GM11168 (cell line): ENCODE measurements at regions not wholly inside any gene's neighbourhood (a gene's known extent, or its start where the extent isn't known, plus 50 kb on each side); places are given as distances from the start of the nearest gene placed in this dataset.
"Not testable (repeated sequence)": the region's sequence is repeated elsewhere in the genome, so short reads cannot be mapped to it uniquely, and the experiment has no call there.

Experiments used
- in situ Hi-C: fragments of 300-500 bp; cut with MboI; formaldehyde crosslinking; loops from one replicate; pipeline ENCODE4 v1.12.0; 2022; ENCODE audit warnings: low sequenced_read_pairs; ENCODE audit not compliant: unreplicated experiment

GRCh38 chrX:79026742-79027141 lies 81.6 kb downstream of the P2RY10 start:
- in situ Hi-C loops: not testable (repeated sequence)

GRCh38 chrX:79035421-79035820 lies 90.2 kb downstream of the P2RY10 start:
- in situ Hi-C loops: no loop called here

GRCh38 chrX:79036157-79036880 lies 91.1 kb downstream of the P2RY10 start:
- in situ Hi-C loops: no loop called here

GRCh38 chrX:79065696-79066095 lies 78.8 kb upstream of the GPR174 start:
- in situ Hi-C loops: loop anchor here (25.0 kb wide), 1 partner anchor 928 kb away; the partner anchor contains the start of gene TAF9B

GRCh38 chrX:79078114-79078513 lies 66.4 kb upstream of the GPR174 start:
- in situ Hi-C loops: loop anchor here (25.0 kb wide), 1 partner anchor 516 kb away; no protein-coding TSS in a partner anchor

GRCh38 chrX:79079477-79079876 lies 65.0 kb upstream of the GPR174 start:
- in situ Hi-C loops: loop anchor here (25.0 kb wide), 1 partner anchor 517 kb away; no protein-coding TSS in a partner anchor

GRCh38 chrX:79080141-79080540 lies 64.3 kb upstream of the GPR174 start:
- in situ Hi-C loops: loop anchor here (25.0 kb wide), 1 partner anchor 518 kb away; no protein-coding TSS in a partner anchor

GRCh38 chrX:79081895-79082512 lies 62.5 kb upstream of the GPR174 start:
- in situ Hi-C loops: loop anchor here (25.0 kb wide), 1 partner anchor 520 kb away; no protein-coding TSS in a partner anchor

- in situ Hi-C loops: loop anchor here (25.0 kb wide), 1 partner anchor 521 kb away; no protein-coding TSS in a partner anchor
Observed at GRCh38 chrX:79082899-79083298, 61.6 kb upstream of the GPR174 start.

- in situ Hi-C loops: loop anchor here (25.0 kb wide), 1 partner anchor 523 kb away; no protein-coding TSS in a partner anchor
Observed at GRCh38 chrX:79084923-79085322, 59.6 kb upstream of the GPR174 start.

- in situ Hi-C loops: loop anchor here (25.0 kb wide), 1 partner anchor 528 kb away; no protein-coding TSS in a partner anchor
Observed at GRCh38 chrX:79089896-79090584, 54.4 kb upstream of the GPR174 start.

- in situ Hi-C loops: loop anchor here (25.0 kb wide), 1 partner anchor 532 kb away; no protein-coding TSS in a partner anchor
Observed at GRCh38 chrX:79094075-79094832, 50.2 kb upstream of the GPR174 start.
